ENCODE measurements at regions not wholly inside any gene's neighbourhood (a gene's known extent, or its start where the extent isn't known, plus 50 kb on each side); places are given as distances from the start of the nearest gene placed in this dataset.

DNA sequence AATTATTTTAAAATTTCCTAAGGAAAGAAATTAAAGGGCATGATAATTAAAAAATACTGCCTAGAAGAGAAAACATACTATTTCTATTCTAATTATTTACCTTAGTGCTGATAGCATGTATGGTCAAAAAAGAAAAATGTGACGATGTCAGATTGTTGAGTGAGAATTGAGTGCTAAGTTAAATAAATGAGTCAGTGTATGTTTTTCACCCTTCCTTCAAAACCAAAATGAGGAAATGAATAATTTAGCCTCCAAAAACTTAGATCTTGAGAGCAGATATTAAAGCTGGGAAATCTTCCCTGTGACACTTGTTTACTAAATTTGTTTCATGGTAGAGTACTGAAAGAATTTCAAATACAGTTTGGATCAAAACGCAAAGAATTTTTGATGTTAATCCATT lies 58.6 kb upstream of the NYAP2 start:
- DNase-seq (ENCODE audit: low read depth in 4 of 4, low spot score in 3 of 4), result no peak

DNA sequence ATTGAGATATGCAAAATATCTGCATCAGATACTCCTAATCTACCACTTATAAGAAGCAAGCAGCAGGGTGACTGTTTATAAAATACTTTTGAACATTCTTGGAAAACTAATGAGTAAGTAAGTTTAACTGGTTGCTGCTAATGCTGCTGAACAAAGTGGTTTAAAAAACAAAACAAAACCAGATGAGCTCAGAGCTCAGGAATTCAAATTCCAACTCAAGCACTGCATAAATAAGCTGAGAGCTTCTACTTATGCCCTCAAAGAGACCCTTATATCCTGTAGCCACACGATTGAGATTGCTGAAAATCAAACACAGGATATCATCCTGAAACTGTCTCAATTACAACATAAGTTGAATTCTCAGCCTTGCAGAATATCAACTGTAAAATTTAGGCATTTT lies 62.3 kb upstream of the NYAP2 start:
- peak in 1 of 4 donors; percentile 3 for DNase-seq (ENCODE audit: low read depth in 4 of 4, low spot score in 3 of 4)

DNA sequence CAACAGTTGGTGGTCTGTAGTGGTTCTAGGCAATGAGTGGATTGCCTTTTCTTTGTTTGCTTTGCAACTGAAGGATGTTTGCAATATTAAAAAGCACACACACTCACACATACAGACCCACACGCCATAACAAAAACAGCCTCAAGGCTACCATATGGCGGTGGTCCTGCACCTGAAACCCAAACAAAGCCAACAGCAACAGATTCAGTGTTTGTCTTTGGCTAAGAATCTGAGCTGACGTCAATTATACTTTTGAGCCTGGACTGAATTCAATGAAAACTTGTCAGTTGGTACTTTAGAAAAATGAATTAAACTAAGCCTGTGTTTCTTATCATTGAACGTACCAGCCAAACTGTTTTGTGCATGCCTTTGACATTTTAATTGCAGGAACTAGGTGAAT lies 65.0 kb upstream of the NYAP2 start:
- DNase-seq (ENCODE audit: low read depth in 4 of 4, low spot score in 3 of 4), result no peak

DNA sequence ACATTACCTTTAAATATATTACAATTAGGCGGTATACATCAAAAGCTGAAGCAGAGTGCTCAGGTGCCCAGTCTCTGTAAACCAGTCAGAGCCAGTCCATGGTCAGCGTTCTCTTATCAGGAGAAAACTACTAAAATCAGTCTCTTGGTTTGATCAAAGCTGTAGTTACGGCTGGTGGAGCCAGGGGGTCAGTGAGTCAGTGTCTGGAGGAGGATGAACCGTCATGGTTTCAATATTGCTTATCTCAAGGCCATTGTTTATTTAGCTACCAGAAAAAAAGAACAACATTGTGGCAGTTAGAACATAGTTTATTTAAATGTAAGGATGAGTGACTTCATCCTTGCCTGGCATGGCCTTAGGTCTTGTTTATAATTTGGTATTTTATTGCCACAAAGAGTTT lies 71.3 kb upstream of the NYAP2 start:
- DNase-seq (ENCODE audit: low read depth in 4 of 4, low spot score in 3 of 4), result no peak

DNA sequence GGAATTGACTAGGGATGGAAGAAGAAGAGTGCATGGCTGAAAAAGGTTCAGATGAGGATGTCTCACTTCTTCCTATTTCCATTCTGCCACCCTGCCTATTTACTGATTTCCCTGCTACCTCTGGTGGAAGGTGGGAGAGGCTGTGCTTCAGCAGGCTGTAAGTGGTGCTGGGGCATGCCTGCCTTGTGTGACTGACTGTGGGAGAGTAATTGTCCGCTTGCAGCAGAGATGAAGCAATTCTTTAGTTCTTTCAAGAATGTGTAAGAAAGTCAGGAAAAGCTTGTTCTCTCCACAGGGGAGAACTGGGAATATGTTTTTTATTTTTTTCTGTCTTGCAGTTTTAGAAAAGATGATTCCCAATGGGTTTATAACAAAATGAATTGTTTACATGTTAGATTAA lies 72.5 kb upstream of the NYAP2 start:
- no peak for DNase-seq (ENCODE audit: low read depth in 4 of 4, low spot score in 3 of 4)

DNA sequence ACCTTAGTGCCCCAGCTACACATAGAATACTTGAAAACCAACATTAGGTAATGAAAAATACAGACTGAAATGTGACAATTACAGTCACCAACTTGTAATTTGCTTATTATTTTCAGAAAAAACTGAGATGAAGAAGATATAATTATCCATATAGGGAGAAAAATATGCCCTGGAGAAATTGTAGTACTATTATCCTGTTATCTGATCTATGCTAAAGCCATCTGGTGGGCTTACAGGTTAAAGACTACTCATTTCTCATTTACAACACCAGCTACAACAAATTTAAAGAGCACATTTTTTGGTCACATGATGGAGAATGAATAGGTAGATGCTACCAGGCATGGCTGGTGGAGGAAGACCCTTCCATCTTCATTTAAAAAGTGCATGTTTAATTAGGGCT lies 79.6 kb upstream of the NYAP2 start:
- DNase-seq (ENCODE audit: low read depth in 4 of 4, low spot score in 3 of 4), result no peak

DNA sequence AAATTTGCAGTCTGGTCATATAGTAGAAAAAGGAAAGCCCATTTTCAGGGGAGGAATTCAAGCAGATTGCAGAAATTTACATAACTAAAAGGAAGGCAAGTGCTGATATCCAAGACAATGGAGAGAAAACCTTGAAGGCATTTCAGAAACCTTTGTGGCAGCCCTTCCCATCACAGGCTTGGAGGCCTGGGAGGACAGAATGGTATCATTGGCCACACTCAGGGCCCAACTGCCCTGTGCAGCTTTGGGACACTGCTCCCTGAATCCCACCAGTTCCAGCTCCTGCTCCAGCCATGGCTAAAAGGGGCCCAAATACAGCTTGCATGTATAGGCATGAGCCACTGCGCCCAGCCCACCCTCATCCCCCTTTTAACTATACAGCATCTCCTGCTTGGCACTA lies 81.1 kb upstream of the NYAP2 start:
- no peak for DNase-seq (ENCODE audit: low read depth in 4 of 4, low spot score in 3 of 4)

DNA sequence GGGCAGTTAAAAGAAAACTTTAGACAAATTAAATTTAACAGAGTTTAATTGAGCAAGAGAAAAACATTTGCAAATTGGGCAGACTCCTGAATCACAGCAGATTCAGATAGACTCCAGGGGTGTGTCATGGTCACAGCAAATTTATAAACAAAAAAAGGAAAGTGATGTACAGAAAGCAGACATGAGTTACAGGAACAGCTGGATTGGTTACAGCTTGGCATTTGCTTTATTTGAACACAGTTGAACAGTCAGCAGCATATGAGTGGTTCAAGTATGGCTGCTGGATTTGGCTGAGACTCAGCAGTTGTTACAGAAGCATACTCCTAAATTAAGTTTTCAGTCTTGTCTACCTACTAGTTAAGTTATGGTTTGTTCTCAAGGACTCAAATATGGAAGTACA lies 82.3 kb upstream of the NYAP2 start:
- DNase-seq (ENCODE audit: low read depth in 4 of 4, low spot score in 3 of 4), result no peak

DNA sequence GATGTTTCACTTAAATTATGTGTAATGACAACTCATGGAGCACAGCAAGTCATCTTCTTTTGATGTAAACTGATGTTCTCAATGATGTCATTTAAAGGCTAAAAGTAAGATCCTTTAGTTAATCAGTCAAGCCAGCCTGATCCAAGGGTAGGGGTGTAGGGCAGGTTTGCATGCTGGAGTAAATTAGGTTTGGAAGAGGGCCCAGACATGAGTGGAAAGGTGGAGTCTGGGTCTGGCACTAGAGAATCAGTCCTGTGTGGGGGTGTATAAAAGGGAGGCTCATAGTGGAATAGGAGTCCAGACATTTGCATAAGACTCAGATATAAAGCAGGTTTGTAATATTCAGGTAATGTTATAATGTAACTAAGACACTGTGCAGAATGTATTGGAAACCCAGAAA lies 88.8 kb upstream of the NYAP2 start:
- no peak for DNase-seq (ENCODE audit: low read depth in 4 of 4, low spot score in 3 of 4)

DNA sequence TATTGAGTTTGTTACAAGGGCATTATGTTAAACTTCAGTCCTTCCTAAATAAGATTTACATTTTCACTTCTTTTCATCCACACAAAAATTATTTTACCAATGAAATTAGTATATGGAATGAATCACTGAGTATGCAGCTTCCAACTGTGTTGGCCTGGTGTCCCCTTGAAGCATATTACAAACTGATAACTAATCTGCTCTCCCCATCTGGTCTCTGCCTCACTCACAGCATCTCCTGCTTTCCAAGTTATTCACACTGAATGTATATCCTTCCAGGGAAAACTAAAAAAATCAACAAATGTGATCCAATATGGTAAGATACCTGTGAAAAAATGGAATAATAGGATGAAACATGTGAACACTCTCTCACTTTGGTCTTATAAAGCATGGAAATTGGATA lies 90.0 kb upstream of the NYAP2 start:
- DNase-seq (ENCODE audit: low read depth in 4 of 4, low spot score in 3 of 4), result no peak

DNA sequence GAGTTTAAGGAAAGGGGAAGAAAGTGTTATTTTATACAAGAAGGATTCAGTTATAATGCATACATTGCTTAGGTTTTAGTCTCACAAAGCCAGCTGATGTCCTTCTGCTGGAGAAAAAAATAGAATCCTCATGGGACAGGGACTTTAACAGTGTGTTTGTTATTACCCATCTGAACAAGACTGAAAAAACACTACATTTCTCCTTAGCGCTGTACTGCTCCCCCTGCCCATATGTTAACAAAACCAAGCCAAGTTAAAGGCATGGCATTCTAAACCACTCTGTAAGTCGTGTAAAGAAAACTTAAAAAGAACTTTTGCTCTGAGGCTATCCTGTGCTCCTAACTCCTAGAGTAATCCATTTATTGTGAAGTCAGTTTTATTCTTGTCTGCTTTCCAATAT lies 102.6 kb upstream of the NYAP2 start:
- no peak for DNase-seq (ENCODE audit: low read depth in 4 of 4, low spot score in 3 of 4)

DNA sequence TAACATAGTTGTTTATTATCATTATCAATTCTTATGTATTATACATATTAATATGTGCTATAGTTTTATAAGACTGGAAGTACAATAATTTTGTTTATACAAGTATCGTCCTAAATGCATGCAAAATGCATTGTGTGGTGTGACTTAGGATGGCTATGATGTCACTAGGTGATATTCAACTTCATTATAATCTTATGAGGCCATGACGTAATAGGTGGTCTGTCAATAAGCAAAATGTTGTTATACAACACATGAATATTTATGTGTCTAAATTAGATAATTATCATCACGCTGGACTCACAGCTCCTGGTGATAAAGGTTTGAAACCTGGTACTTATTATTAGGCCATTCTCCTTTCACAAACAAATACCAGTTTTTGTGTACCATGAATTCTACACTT lies 104.4 kb upstream of the NYAP2 start:
- no peak for DNase-seq (ENCODE audit: low read depth in 4 of 4, low spot score in 3 of 4)

DNA sequence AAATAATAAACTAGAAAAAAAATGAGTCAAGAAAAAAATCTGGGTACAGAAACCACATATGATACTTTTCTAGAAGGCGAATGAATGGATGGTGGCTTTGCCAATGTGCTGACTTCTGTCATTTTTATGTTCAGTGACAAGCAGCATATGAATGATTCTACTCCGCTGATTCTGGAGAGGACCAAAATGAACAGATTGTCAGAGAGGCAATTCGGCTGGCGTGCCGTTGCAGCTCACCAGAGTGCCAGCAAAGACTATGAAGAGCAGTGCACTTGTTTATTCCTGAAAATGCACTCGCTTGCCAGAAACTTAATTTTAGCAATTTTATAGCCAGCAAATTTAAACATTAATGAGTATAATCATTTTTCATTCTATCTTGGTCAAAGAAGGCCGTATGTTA lies 105.9 kb upstream of the NYAP2 start:
- no peak for DNase-seq (ENCODE audit: low read depth in 4 of 4, low spot score in 3 of 4)

DNA sequence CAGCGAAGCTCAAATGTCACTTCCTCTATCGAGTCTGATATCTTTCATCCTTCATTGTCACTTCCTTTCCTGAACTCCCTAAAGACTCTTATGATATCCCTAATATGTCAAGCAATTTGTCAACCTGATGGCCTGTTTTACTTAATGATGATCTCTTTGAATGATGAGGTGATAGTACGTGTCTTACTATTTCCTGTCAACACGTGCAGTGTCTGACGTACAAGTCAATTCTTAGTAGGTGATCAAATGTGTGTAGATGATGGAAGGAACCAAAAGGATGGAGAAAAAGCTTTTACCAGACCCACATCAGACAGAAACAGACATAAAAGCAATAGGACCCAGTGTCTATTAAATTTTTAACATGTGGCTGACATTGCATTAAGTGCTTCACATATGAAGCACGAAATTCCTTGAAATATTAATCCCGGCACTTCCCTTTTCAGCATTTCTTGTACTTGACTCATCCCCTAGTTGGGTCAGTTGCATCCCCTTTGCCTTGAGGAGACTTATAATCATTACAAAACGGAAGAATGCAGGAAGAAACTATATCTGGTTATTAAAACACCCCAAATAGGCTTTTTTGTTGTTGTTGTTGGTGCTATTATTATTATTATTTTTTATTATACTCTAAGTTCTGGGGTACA lies 108.6 kb upstream of the NYAP2 start:
- no peak for DNase-seq (ENCODE audit: low read depth in 4 of 4, low spot score in 3 of 4)

DNA sequence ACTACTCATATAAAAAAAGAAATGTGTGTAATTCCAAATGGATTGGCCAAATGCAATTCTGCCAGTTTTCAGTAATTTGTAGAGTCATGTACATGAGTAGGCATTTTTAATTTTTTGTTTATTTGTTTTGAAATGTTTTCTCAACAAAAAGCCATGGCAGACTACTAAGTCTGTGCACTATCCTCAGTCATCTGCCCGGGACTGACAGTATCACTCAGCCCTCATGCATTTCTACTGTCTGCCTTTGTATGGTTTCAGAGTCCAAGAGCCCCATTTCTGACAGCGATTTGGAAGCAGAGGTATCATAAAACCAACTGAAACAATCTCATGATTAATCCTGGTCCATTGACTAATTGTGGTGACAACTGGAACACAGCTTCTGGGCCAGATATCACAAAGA lies 109.9 kb upstream of the NYAP2 start:
- no peak for DNase-seq (ENCODE audit: low read depth in 4 of 4, low spot score in 3 of 4)

DNA sequence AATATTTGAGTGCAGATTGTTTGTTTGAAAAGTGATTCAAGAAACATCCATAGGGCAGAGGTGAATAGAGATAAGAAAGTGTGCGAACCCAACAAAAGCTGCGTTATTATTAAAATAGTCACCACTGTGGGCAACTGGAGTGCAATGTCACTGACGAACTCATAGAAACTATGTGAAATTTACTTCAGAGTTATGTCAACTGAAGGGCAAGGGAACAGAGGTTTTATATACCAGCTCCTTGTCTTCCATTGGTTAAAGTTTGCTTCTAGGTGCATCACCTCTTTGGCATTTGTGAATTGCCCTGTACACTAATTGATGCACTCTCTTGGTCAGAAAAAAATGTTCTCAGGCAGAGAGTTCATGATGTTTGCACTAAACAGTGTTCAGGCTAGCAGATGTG lies 110.5 kb upstream of the NYAP2 start:
- no peak for DNase-seq (ENCODE audit: low read depth in 4 of 4, low spot score in 3 of 4)

DNA sequence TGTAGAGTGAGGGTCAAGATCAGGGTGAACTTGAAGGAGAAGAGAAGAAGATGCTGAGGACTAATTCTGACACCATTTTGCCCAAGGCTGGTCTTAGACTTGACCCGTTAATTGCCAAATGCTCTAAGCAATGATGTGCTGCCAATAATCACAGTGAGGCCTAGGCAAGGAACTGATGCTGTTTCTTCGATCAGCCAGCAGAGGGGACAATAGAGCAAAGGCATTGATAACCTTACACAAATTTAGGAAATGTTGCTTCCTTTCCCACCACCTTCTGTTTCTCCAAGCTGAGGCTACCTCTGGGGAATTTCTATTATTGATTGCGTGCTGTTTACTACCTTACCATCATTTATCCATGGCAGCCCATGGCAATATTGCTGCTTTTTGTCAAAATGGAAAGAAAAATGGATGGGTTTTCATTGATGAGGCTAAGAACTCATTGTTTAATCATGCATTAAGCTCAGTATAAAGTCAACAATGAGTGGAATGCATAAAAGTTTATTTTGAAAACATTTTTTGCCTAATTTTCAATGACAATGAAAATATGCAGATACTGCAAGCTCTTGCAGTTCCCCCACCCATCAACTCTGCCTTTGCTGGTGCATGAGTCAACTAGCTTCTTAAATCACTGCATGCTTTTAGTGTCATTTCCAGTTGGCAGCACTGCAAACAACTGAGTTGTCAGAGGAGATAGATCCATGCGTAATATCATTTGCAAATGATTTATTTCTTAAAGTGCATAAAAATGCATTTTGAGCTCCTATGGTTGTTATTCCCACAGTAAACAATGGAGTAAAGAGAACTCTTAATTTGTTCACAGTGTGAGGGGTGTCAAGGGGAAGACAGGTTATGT lies 116.4 kb upstream of the NYAP2 start:
- DNase-seq (ENCODE audit: low read depth in 4 of 4, low spot score in 3 of 4), result no peak

DNA sequence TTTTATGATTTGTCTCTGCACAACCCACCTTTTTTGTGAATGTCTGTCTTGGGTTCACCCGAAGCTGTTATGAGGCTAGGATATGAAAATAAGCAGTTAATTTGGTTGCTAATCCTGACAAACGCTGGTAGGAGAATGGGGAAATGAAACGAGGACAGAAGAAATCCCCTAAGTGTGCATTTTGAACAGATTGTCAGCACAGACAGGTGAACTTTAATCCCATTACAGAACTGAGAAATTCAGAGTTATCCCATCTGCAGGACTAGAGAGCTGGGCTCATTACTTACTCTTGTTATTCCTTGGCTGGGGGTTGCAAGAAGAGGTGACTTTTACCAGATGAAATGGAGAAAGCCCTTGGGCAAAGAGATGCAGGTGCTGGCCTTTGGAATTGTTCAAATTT lies 123.3 kb upstream of the NYAP2 start:
- no peak for DNase-seq (ENCODE audit: low read depth in 4 of 4, low spot score in 3 of 4)

DNA sequence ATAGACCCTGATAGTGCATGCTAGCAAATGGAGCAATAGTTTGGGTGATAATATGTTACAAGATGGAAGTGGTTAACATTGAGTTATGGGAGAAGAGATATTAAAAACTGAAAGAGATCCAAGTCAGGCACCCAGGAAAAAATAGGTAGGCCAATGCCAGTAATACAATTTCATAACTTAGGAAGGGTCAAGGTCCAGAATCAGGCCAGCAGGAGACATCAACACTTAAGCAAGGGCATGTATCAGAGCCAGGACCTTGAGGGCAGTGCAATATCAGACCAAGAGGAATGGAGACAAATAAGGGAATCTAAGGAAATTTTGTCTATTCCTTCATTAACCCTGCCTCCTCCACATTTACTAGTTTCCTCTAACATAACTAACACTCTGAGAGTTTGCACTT lies 124.1 kb upstream of the NYAP2 start:
- DNase-seq (ENCODE audit: low read depth in 4 of 4, low spot score in 3 of 4), result no peak

DNA sequence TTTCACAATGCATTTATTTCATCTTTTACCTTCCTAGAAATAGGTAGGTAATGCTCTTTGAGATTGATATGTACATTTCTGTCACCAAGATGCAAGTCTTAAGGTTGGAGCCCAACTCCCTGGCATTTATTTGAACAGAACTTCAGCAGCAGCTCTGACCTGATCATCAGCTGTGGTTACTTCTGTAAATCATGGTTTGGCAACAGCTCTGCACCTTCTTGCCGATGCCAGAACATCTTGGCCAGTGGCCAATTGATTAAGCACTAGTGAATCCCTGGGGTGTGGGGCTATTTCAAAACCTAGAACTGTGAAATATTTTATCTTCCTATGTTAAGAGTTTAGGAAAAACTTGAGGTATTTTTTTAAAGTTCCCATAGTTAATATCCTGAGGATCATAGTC lies 124.8 kb upstream of the NYAP2 start:
- no peak for DNase-seq (ENCODE audit: low read depth in 4 of 4, low spot score in 3 of 4)

DNA sequence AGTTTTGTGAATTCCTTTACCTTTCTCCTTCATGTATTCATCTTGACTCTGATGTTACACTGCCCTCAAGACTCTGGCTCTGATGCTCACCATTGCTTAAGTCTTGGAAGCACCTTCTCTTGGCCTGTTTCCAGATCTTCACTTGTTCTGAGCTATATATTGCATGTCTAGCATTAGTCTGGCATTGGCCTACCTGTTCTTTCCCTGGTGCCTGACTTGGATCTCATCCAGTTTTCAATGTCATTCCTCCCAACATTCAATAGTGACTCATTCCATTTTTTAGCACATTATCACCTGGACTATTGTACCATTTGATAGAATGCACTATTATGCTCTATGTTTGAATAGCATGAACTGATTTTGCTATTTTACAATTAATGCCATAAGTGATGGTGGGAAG lies 127.3 kb upstream of the NYAP2 start:
- no peak for DNase-seq (ENCODE audit: low read depth in 4 of 4, low spot score in 3 of 4)

DNA sequence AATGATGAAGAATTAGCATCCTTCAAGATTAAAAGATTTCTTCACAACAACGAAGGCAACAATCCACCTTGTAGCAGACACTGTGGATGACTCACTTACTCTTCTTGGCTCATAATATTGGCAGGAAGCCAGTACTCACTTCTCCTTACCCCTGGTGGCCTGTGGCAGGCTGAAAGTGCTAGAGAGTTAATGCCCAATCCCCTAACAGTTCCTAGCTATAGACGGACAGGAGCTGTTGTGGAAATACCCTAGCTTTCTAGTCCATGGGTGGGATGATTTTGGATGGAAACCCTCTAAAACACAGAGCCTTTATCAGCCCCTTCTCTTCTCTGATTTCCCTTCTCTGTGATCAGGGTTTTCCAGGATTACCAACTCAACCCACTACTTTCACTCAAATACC lies 128.6 kb upstream of the NYAP2 start:
- DNase-seq (ENCODE audit: low read depth in 4 of 4, low spot score in 3 of 4), result peak in 1 of 4 donors; percentile 1

DNA sequence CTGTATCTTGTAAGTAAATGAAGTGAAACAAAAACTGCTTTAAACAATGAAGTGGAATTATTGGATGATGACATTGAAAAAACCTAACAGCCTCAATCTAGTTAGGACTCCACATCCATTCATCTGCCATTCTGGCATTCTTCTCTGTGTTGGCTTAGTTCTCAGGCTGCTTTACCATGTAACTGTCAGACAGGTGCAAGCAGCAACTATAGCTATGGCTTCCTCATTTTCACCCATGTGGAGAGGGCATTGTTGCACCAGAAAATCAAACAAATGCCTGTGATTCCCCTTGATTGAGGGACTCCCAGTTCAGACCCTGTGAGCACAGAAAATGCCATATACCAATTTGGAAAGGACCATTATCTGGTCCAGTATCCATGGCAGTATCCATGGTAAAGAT lies 129.5 kb upstream of the NYAP2 start:
- DNase-seq (ENCODE audit: low read depth in 4 of 4, low spot score in 3 of 4), result no peak

Measured in right renal pelvis (tissue), 4 donors.